ENCODE measurements at regions not wholly inside any gene's neighbourhood (a gene's known extent, or its start where the extent isn't known, plus 50 kb on each side); places are given as distances from the start of the nearest gene placed in this dataset.

DNA sequence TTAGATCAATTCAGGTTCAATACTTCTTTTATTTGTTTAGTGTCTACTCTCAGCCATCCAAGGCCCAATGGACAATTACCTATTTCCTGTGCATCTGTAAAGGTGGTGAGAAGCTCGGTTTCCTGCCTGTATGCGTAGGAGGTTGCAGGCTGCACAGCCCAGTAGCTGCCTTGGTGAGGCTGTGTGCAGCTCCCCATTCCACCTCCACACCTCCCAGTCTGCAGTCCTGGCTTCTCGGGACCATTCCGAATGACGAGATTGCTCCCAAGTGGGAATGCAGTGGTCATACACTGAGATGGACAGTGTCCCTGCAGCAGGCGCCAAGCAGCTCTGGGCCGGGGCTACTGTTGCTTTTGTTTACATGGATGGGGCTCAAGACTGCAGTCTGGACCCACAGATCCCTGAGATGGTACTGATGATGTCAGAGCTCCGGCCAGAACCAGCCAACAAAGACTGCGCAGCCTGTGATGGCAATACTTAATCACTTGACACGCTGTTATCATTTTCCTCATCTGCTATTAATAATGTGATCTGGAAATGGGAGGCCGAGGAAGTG lies 206.1 kb upstream of the IRX1 start:
- H3K9me3 Mint-ChIP-seq = no peaks in the 10 kb centered on the region
- H3K4me3 Mint-ChIP-seq = no peak overlapping the region
- DNase-seq (ENCODE audit: extremely low spot score, unreplicated experiment) = no peak
- peaks cover 35% of the 10 kb centered on the region for H3K27me3 Mint-ChIP-seq
- H3K4me1 Mint-ChIP-seq (ENCODE audit: unreplicated experiment) = peaks cover 19% of the 10 kb centered on the region
- no peaks in the 10 kb centered on the region for H3K36me3 Mint-ChIP-seq
- TF ChIP-seq, protein P1, sequence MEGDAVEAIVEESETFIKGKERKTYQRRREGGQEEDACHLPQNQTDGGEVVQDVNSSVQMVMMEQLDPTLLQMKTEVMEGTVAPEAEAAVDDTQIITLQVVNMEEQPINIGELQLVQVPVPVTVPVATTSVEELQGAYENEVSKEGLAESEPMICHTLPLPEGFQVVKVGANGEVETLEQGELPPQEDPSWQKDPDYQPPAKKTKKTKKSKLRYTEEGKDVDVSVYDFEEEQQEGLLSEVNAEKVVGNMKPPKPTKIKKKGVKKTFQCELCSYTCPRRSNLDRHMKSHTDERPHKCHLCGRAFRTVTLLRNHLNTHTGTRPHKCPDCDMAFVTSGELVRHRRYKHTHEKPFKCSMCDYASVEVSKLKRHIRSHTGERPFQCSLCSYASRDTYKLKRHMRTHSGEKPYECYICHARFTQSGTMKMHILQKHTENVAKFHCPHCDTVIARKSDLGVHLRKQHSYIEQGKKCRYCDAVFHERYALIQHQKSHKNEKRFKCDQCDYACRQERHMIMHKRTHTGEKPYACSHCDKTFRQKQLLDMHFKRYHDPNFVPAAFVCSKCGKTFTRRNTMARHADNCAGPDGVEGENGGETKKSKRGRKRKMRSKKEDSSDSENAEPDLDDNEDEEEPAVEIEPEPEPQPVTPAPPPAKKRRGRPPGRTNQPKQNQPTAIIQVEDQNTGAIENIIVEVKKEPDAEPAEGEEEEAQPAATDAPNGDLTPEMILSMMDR (conservative IDR thresholded peaks at IDR 0.05) = no peak
- H3K27ac Mint-ChIP-seq = no peak overlapping the region

GRCh38 chr5:3386637-3387036 lies 209.0 kb upstream of the IRX1 start:
- DNase-seq (ENCODE audit: extremely low spot score, unreplicated experiment) = no peak
- Mint-ChIP-seq H3K36me3 (no peaks in the 10 kb centered on the region), H3K27ac (no peak overlapping the region), H3K4me3 (no peak overlapping the region), H3K27me3 (peaks cover 19% of the 10 kb centered on the region), H3K4me1 (ENCODE audit: unreplicated experiment) (peaks cover 14% of the 10 kb centered on the region), H3K9me3 (no peaks in the 10 kb centered on the region)
- TF ChIP-seq, protein P1 (conservative IDR thresholded peaks at IDR 0.05) = no peak

DNA sequence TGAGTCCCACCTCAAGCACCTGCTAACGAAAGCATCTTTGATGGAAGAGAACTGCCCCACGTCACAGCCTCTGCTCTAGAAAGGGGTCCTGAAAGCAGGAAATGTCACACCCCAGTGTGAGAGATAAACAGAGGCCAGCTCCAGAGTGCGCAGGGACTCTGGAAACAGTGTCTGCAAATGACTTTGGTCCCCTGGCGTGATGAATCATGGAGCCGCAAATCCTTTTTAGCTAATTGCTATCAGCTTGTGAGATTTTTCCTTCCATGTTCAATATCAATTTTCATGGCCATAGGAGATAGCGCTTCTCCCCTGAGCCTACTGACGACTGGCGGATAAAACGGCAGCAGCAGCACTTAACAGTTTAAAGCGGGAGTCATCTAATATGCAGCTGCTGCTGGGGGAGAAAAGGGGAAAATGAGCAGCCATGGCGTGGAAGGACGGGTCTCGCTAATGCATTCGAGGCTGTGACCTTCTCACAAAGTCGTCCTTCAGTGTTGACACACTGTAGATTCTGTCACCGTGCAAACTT lies 209.6 kb upstream of the IRX1 start:
- Mint-ChIP-seq H3K27me3 (peaks cover 17% of the 10 kb centered on the region), H3K36me3 (no peaks in the 10 kb centered on the region), H3K9me3 (no peaks in the 10 kb centered on the region), H3K4me1 (ENCODE audit: unreplicated experiment) (peaks cover 14% of the 10 kb centered on the region), H3K4me3 (no peak overlapping the region), H3K27ac (no peak overlapping the region)
- TF ChIP-seq, protein P1 (conservative IDR thresholded peaks at IDR 0.05) = no peak
- DNase-seq (ENCODE audit: extremely low spot score, unreplicated experiment) = no peak

GRCh38 chr5:3384531-3384930 lies 211.1 kb upstream of the IRX1 start:
- Mint-ChIP-seq H3K4me3 (no peak overlapping the region), H3K36me3 (no peaks in the 10 kb centered on the region), H3K27me3 (peaks cover 20% of the 10 kb centered on the region), H3K4me1 (ENCODE audit: unreplicated experiment) (peaks cover 12% of the 10 kb centered on the region), H3K9me3 (no peaks in the 10 kb centered on the region), H3K27ac (no peak overlapping the region)
- DNase-seq (ENCODE audit: extremely low spot score, unreplicated experiment) = no peak
- TF ChIP-seq, protein P1 (conservative IDR thresholded peaks at IDR 0.05) = no peak

DNA sequence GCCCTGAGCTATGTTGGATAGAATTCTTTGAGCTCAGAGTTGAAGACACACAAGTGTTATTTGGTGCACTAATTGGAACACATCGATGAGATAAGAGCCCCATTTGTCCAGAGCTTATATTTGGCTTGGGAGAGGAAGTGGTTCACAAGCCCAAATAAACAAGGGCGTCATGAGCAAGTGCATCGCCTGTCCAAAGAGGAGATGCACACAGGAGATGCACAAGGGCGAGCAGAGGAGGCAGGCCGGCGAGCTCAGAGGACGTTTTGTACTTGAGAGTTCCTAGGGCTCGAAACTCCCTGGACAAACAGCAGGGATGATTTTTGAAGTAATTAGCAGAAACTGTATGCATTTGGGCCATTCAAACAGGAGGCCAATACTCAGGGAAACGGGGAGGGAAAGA lies 212.8 kb upstream of the IRX1 start:
- TF ChIP-seq, protein P1 (conservative IDR thresholded peaks at IDR 0.05) = no peak
- H3K27me3 Mint-ChIP-seq = peaks cover 17% of the 10 kb centered on the region
- H3K4me3 Mint-ChIP-seq = no peak overlapping the region
- H3K27ac Mint-ChIP-seq = no peak overlapping the region
- H3K9me3 Mint-ChIP-seq = no peaks in the 10 kb centered on the region
- DNase-seq (ENCODE audit: extremely low spot score, unreplicated experiment) = no peak
- H3K36me3 Mint-ChIP-seq = no peaks in the 10 kb centered on the region
- peaks cover 6% of the 10 kb centered on the region for H3K4me1 Mint-ChIP-seq (ENCODE audit: unreplicated experiment)

All from type B pancreatic cell (in vitro differentiated cells).